HUES48 (cell line): ENCODE measurements at regions not wholly inside any gene's neighbourhood (a gene's known extent, or its start where the extent isn't known, plus 50 kb on each side); places are given as distances from the start of the nearest gene placed in this dataset.

ENCODE experiments used
- H3K27ac ChIP-seq: one replicate; pipeline ENCODE4 v1.7.0; 2013; ENCODE audit warnings: low read depth, low read length, inconsistent platforms
- H3K27me3 ChIP-seq: 2 replicates; pipeline ENCODE4 v1.6.1; 2013; ENCODE audit warnings: mild to moderate bottlenecking, low read length; ENCODE audit not compliant: control insufficient read depth, insufficient read depth
- H3K36me3 ChIP-seq: 2 replicates; pipeline ENCODE4 v1.6.1; 2013; ENCODE audit warnings: low read length; ENCODE audit not compliant: control insufficient read depth, insufficient read depth
- H3K4me1 ChIP-seq: 2 replicates; pipeline ENCODE4 v1.6.1; 2013; ENCODE audit warnings: mild to moderate bottlenecking, low read length; ENCODE audit not compliant: control insufficient read depth, insufficient read depth
- H3K4me3 ChIP-seq: 2 replicates; pipeline ENCODE4 v1.5.1; 2013; ENCODE audit warnings: mild to moderate bottlenecking, low read depth, low read length
- H3K9ac ChIP-seq: 2 replicates; pipeline ENCODE4 v1.6.1; 2013; ENCODE audit warnings: mild to moderate bottlenecking, low read depth, low read length, moderate library complexity
- H3K9me3 ChIP-seq: 2 replicates; pipeline ENCODE4 v1.6.1; 2013; ENCODE audit warnings: low read length; ENCODE audit not compliant: control insufficient read depth, insufficient read depth

GRCh38 chr5:20276061-20276958 lies 288.3 kb upstream of the CDH18 start:
- Histone ChIP-seq H3K27me3 (peaks cover 30% of the 10 kb centered on the region), H3K27ac (peak overlapping the region; percentile 35), H3K9me3 (no peaks in the 10 kb centered on the region), H3K4me1 (no peaks in the 10 kb centered on the region), H3K4me3 (no peak overlapping the region), H3K36me3 (no peaks in the 10 kb centered on the region), H3K9ac (no peak overlapping the region)

- Histone ChIP-seq H3K27me3 (no peaks in the 10 kb centered on the region), H3K36me3 (no peaks in the 10 kb centered on the region), H3K9ac (no peak overlapping the region), H3K27ac (no peak overlapping the region), H3K4me1 (no peaks in the 10 kb centered on the region), H3K4me3 (no peak overlapping the region), H3K9me3 (peaks cover 5% of the 10 kb centered on the region; the same call in 1 of the 2 replicates)
These were observed 278.1 kb upstream of the CDH18 start for GRCh38 chr5:20266066-20266465.

DNA sequence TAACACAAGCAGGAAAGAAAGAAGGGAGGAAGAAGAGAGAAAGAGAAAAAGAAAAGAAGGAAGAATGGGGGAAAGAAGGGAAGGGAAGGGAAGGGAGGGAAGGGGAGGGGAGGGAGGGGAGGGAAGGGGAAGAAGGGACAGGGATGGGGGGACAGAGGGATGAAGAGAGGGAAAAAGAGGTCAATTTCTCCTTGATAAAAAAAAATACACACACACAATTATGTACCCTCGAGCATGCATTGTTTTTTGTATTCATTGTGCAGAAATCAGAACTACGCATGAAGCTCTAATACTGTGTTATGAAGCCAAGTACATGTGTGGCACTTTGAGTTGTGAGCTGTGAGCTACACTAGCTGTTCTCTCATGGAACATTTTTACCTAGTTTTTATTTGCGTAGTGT lies 274.9 kb upstream of the CDH18 start:
- Histone ChIP-seq H3K9ac (no peak overlapping the region), H3K27me3 (no peaks in the 10 kb centered on the region), H3K4me1 (no peaks in the 10 kb centered on the region), H3K9me3 (0 out of 2 replicates have a peak, but pooled peaks cover 3% of the 10 kb centered on the region), H3K27ac (no peak overlapping the region), H3K4me3 (no peak overlapping the region), H3K36me3 (no peaks in the 10 kb centered on the region)

GRCh38 chr5:20254748-20255147 lies 266.7 kb upstream of the CDH18 start:
- H3K27me3 ChIP-seq, result no peaks in the 10 kb centered on the region
- no peaks in the 10 kb centered on the region for H3K36me3 ChIP-seq
- H3K9ac ChIP-seq, result no peak overlapping the region
- H3K4me1 ChIP-seq, result no peaks in the 10 kb centered on the region
- no peak overlapping the region for H3K4me3 ChIP-seq
- H3K9me3 ChIP-seq, result no peaks in the 10 kb centered on the region
- no peak overlapping the region for H3K27ac ChIP-seq

DNA sequence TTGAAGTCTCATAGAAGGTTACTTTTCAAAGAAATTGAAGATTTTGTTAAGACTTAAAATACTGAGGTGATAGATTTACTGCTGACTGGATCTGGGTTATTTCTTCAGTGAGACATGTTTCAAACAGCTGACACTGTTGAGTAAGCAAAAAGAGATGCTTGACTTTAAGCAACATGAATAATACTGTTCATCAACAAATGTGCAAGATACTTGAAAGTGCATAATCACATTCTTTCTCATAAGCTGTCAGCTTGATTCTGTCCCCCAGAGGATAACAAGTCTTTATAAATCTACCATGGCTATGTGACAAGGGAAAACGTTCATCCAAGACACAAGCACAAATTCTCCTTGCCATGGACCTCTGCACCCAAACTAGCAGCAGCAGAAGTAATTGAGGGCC lies 260.1 kb upstream of the CDH18 start:
- Histone ChIP-seq H3K36me3 (no peaks in the 10 kb centered on the region), H3K9ac (no peak overlapping the region), H3K9me3 (no peaks in the 10 kb centered on the region), H3K27ac (no peak overlapping the region), H3K4me1 (no peaks in the 10 kb centered on the region), H3K4me3 (no peak overlapping the region), H3K27me3 (no peaks in the 10 kb centered on the region)

DNA sequence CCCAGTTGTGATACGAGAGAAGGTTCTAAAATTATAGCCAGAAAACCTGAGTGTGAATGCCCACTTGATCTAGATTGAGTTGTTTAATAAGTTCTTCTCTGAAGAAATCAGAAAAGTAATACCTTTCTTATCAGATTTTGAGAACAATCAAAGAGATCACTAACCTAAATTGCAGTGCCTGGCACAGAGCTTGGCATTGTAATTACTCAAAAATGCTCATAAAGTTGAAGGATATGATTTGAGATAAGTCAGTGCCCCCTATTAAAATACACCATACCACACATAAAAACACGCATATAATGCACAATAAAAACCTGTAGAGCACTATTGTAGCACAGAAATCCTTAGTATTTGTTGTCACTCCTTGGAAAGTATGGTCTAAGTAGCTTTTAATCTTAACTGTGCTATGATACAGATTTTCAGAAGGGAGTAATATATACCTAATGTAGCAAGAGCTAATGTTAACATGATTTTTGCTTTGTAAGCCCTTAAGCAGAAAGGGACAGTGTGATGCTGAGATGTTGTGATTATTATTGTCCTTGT lies 257.5 kb upstream of the CDH18 start:
- no peaks in the 10 kb centered on the region for H3K9me3 ChIP-seq
- H3K27ac ChIP-seq, result no peak overlapping the region
- no peaks in the 10 kb centered on the region for H3K36me3 ChIP-seq
- no peaks in the 10 kb centered on the region for H3K27me3 ChIP-seq
- H3K9ac ChIP-seq, result no peak overlapping the region
- no peaks in the 10 kb centered on the region for H3K4me1 ChIP-seq
- H3K4me3 ChIP-seq, result no peak overlapping the region

GRCh38 chr5:20241351-20241750 lies 253.4 kb upstream of the CDH18 start:
- H3K27me3 ChIP-seq, result no peaks in the 10 kb centered on the region

GRCh38 chr5:20231040-20231439 lies 243.0 kb upstream of the CDH18 start:
- Histone ChIP-seq H3K36me3 (no peaks in the 10 kb centered on the region), H3K9ac (no peak overlapping the region), H3K27ac (no peak overlapping the region), H3K27me3 (no peaks in the 10 kb centered on the region), H3K4me1 (no peaks in the 10 kb centered on the region), H3K9me3 (no peaks in the 10 kb centered on the region), H3K4me3 (no peak overlapping the region)

More at GRCh38 chr5:20241351-20241750, 253.4 kb upstream of the CDH18 start:
- Histone ChIP-seq H3K4me1 (no peaks in the 10 kb centered on the region), H3K27ac (no peak overlapping the region), H3K36me3 (no peaks in the 10 kb centered on the region), H3K9ac (no peak overlapping the region), H3K9me3 (no peaks in the 10 kb centered on the region), H3K4me3 (no peak overlapping the region)

- Histone ChIP-seq H3K36me3 (no peaks in the 10 kb centered on the region), H3K9ac (no peak overlapping the region), H3K4me1 (no peaks in the 10 kb centered on the region), H3K4me3 (no peak overlapping the region), H3K27me3 (no peaks in the 10 kb centered on the region), H3K9me3 (no peaks in the 10 kb centered on the region), H3K27ac (no peak overlapping the region)
These were observed 242.0 kb upstream of the CDH18 start for GRCh38 chr5:20230010-20230409.

GRCh38 chr5:20229303-20230005 lies 241.5 kb upstream of the CDH18 start:
- H3K36me3 ChIP-seq, result no peaks in the 10 kb centered on the region
- no peak overlapping the region for H3K27ac ChIP-seq
- no peaks in the 10 kb centered on the region for H3K9me3 ChIP-seq
- no peaks in the 10 kb centered on the region for H3K27me3 ChIP-seq
- H3K4me1 ChIP-seq, result no peaks in the 10 kb centered on the region
- H3K4me3 ChIP-seq, result no peak overlapping the region
- H3K9ac ChIP-seq, result no peak overlapping the region

- Histone ChIP-seq H3K36me3 (no peaks in the 10 kb centered on the region), H3K9ac (no peak overlapping the region), H3K4me1 (no peaks in the 10 kb centered on the region), H3K9me3 (no peaks in the 10 kb centered on the region), H3K27me3 (no peaks in the 10 kb centered on the region), H3K27ac (no peak overlapping the region), H3K4me3 (no peak overlapping the region)
These were observed 237.0 kb upstream of the CDH18 start for GRCh38 chr5:20224966-20225365.
